ENCODE measurements at regions not wholly inside any gene's neighbourhood (a gene's known extent, or its start where the extent isn't known, plus 50 kb on each side); places are given as distances from the start of the nearest gene placed in this dataset.

DNA sequence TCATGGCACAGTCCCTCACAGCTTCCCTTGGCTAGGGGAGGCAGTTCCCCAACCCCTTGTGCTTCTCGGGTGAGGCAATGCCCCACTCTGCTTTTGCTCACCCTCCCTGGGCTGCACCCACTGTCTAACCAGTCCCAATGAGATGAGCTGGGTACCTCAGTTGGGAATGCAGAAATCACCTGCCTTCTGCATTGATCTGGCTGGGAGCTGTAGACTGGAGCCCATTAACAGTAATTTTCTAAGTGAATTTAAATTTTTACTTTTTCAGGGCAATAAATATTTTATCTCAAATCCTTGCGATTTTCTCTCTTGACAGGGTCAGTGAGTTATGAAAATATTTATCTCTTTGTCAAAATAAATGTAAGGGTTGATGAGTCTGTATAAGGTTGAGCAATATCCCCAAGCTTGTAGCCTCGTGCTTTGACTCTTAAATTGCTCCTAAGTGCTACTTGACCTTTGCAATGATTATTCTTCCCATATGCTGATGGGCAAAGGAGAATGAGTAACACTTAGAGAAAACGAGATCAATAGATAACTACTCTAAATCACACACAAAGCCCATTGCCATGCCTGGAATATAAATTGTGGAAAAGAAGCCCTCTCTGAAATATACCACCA lies 82.1 kb upstream of the MOCS2 start:
- Mint-ChIP-seq H3K9me3 (peaks cover 8% of the 10 kb centered on the region), H3K4me1 (no peaks in the 10 kb centered on the region), H3K27ac (no peak overlapping the region), H3K4me3 (no peak overlapping the region), H3K36me3 (no peaks in the 10 kb centered on the region)
- DNase-seq (ENCODE audit: low spot score in 2 of 2) (no peak), ATAC-seq (no peak)

DNA sequence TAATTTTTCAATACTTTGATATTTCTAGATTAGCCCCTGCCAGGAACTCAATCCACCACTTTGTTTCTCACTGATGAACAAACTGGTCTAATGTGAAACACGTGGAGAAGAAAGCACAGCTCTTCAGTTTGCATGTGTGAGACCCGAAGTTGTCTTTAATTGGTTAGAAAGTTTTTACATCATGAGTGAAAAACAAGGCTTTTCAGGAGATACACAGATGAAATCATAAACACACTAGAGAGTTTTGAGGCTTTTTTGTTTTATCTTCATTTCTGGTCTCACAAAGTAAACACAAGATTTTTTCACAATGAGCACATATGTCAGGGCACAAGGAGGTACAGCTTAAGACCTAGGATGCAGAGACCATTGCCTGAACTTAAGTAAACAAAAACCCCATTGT lies 84.5 kb upstream of the MOCS2 start:
- DNase-seq (ENCODE audit: low spot score in 2 of 2) (no peak), ATAC-seq (no peak)
- Mint-ChIP-seq H3K36me3 (no peaks in the 10 kb centered on the region), H3K4me1 (no peaks in the 10 kb centered on the region), H3K4me3 (no peak overlapping the region), H3K9me3 (peaks cover 4% of the 10 kb centered on the region), H3K27ac (no peak overlapping the region)

DNA sequence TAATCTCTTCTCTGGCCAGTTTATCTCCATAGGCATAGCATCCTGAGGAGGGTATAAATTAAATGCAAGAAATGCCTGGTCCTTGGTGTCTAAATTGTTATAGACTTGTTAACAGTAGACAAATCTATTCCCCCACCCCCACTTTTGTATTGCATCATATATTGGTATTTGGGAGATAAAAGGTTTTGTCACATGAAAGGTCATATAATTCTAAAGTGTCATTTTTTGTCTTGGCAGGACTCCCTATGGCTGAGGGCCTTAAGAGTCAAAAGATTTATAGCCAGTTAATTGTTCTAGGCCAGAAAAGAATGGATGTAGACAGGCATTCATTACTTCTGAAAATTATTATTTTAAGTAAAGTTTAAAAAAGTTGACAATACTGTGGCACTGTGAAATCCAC lies 90.3 kb upstream of the MOCS2 start:
- DNase-seq (ENCODE audit: low spot score in 2 of 2) = no peak
- Mint-ChIP-seq H3K9me3 (no peaks in the 10 kb centered on the region), H3K36me3 (no peaks in the 10 kb centered on the region), H3K4me3 (no peak overlapping the region), H3K4me1 (no peaks in the 10 kb centered on the region), H3K27ac (no peak overlapping the region)
- ATAC-seq = no peak

DNA sequence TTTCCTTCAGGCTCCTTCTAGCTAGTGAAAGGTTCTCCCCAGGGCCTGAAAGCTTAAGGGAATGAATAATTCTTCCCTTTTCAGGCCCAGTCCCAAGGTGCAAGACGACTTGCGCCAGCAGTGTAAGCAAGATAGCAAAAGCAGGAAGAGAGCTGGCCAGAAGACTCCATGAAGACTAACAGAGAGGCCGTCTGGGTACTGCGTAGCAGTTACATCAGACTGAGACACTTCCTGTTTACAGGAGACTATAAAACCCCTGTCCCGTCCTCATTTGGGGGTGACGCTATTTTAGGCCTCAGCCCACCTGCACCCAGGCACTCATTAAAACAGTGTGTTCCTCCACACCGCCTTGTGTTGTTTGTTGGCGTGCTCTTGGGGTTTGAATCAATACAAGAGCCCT lies 90.7 kb upstream of the MOCS2 start:
- Mint-ChIP-seq H3K36me3 (no peaks in the 10 kb centered on the region), H3K4me1 (no peaks in the 10 kb centered on the region), H3K4me3 (no peak overlapping the region), H3K27ac (no peak overlapping the region), H3K9me3 (no peaks in the 10 kb centered on the region)
- no peak for ATAC-seq
- DNase-seq (ENCODE audit: low spot score in 2 of 2) = no peak

DNA sequence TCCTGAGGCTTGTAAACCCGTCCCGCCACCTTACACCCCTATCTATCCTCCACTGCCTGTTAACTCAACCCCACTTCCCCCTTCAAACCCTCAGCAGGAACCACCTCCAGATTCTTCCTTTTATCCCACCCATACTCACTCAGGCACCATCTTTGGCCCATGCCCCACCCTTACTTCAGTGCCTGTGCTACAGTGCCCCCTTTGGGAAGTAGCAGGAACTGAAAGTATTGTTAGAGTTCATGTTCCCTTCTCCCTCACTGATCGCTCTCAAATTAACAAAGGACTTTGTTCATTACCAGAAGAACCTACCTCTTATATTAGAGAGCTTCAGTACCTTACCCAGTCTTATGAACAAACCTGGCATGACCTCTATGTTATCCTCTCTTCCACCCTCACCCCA lies 92.2 kb upstream of the MOCS2 start:
- Mint-ChIP-seq H3K27ac (no peak overlapping the region), H3K36me3 (no peaks in the 10 kb centered on the region)
- no peak for DNase-seq (ENCODE audit: low spot score in 2 of 2)

DNA sequence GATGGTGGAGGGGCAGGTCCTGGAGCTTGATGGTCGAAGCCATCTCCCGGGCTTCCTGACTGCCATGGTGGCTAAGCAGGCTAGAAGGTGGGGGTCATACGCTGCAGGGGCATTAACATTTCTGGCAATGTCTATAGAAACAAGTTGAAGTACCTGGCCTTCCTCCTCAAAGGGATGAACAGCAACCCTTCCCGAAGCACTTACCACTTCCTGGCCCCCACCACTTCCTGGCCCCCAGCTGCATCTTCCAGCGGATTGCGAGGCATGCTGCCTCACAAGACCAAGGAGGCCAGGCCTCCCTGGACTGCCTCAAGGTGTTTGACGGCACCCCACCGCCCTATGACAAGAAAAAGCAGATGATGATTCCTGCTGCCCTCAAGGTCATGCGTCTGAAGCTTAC lies 97.0 kb upstream of the MOCS2 start:
- H3K36me3 Mint-ChIP-seq = no peaks in the 10 kb centered on the region
- DNase-seq (ENCODE audit: low spot score in 2 of 2) = no peak
- ATAC-seq = peak; percentile 8
- H3K27ac Mint-ChIP-seq = no peak overlapping the region
- no peaks in the 10 kb centered on the region for H3K9me3 Mint-ChIP-seq
- no peak overlapping the region for H3K4me3 Mint-ChIP-seq
- H3K4me1 Mint-ChIP-seq = no peaks in the 10 kb centered on the region

More for the DNA sequence above, 92.2 kb upstream of the MOCS2 start:
- Mint-ChIP-seq H3K4me1 (no peaks in the 10 kb centered on the region), H3K9me3 (no peaks in the 10 kb centered on the region), H3K4me3 (no peak overlapping the region)
- no peak for ATAC-seq

DNA sequence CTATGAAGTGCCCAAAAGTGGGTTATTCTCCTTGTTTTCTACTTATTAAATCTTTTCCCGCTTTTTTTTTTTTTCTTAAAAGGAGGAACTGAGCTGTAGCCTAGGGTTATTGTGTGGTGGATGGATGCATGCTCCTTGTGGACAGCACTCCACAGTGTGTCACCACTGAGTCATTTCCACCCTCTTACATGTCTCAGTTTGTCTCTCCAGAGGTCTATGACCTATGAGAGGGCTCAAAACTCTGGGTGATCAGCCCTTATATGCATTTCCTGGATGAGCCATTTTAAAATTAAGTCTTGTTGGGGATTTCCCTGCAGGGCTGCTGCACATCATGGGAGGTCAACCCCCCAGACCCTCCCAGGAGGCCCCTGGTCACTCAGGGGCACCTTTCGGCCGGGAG lies 102.2 kb upstream of the MOCS2 start:
- H3K27ac Mint-ChIP-seq = no peak overlapping the region
- H3K36me3 Mint-ChIP-seq = no peaks in the 10 kb centered on the region
- DNase-seq (ENCODE audit: low spot score in 2 of 2) = no peak
- peaks cover 4% of the 10 kb centered on the region for H3K9me3 Mint-ChIP-seq
- ATAC-seq = peak; percentile 85
- no peaks in the 10 kb centered on the region for H3K4me1 Mint-ChIP-seq
- H3K4me3 Mint-ChIP-seq = no peak overlapping the region

DNA sequence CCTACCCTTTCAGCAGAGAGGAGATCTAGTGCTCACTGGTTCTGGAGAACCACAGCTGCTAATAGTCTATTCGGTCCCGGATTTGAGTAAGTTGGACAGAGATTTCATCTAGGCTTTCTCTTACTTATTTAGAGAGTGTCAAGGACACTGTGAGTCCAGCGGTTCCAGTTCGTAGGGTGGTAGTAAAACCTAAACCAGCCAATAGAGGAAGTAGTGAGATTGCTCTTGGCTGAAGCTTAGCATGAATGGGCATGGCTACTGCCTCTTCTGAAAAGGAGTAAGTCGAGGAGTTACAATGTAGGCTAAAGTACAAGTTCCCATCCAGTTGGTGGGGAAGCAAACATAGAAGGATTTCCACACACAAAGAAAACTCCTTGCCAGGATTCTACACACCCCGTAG lies 109.6 kb upstream of the MOCS2 start:
- Mint-ChIP-seq H3K27ac (no peak overlapping the region), H3K36me3 (no peaks in the 10 kb centered on the region), H3K4me1 (no peaks in the 10 kb centered on the region), H3K9me3 (peaks cover 3% of the 10 kb centered on the region), H3K4me3 (no peak overlapping the region)
- DNase-seq (ENCODE audit: low spot score in 2 of 2) (no peak), ATAC-seq (no peak)

DNA sequence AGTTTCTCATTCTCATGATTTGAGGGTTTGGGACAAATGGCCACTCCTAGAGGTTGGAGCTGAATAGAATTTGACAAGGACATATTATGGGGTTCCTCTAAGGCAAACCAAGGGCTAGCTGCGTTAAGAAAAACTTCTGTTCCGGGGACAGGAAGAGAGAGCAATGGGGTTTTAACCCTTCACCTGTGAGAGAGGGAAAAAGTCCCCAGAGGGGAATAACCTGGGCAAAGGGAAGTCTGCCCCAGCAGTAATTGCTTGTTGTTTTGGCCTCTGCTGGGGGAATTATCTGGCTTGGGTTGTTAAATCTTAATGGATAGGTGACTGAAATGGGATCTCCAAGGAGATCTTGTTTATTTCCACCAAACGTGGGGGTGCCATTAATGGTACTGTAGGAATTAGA lies 110.1 kb upstream of the MOCS2 start:
- ATAC-seq (no peak), DNase-seq (ENCODE audit: low spot score in 2 of 2) (no peak)
- H3K36me3 Mint-ChIP-seq = no peaks in the 10 kb centered on the region
- H3K27ac Mint-ChIP-seq = no peak overlapping the region
- H3K9me3 Mint-ChIP-seq = peaks cover 3% of the 10 kb centered on the region
- no peaks in the 10 kb centered on the region for H3K4me1 Mint-ChIP-seq
- H3K4me3 Mint-ChIP-seq = no peak overlapping the region

DNA sequence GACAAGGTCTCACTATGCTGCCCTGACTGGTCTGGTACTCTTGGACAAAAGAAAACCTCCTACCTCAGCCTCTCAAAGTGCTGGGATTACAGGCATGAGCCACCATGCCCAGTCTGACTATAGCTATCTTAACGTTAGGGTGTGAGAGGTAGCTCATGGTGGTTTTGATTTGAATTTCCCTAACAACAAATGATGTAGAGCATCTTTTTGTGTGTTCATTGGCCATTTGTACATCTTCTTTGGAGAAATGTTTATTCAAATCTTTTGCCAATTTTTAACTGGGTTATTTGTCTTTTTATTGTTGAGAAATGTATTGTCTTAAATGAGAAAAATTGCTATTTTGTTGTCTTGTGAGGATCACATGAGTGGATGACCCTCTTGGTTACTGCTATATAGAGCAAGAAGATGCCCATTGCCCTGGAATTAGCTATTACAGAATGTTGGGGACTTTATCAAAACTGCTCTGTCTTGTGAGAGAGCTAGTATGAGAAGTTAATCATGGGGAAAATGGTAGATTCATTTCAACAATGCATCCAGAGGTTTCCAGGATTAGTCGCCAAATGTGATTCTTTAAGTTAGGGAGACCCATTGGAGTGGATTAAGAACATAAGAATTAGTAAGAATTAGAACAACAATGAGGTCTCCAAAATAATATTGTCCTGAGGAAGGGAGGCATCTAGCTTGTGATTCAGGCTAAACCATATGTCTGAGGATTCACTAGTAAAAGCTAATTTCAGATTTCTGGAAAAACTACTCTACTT lies 124.3 kb upstream of the MOCS2 start:
- no peak overlapping the region for H3K4me3 Mint-ChIP-seq
- ATAC-seq (no peak), DNase-seq (ENCODE audit: low spot score in 2 of 2) (no peak)
- H3K27ac Mint-ChIP-seq = no peak overlapping the region
- no peaks in the 10 kb centered on the region for H3K36me3 Mint-ChIP-seq
- no peaks in the 10 kb centered on the region for H3K9me3 Mint-ChIP-seq
- H3K4me1 Mint-ChIP-seq = no peaks in the 10 kb centered on the region

DNA sequence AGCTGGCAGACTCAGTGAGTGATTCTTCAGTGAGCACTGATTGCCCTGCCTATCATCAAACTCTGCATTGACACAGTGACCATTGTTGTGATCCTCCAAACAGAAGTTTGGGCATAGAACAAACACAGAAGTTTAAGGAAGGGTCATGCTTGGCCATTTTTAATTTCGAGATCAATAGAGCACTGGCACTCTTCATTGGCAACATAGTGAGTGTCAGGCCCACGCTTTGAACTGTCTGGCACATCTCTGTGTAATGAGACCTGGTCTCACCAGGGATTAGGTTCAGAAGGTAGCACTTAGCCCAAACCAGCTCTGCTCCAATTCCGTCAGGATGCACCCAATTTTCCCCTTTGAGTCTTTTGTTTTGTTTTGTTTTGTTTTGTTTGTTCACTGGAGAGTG lies 127.1 kb upstream of the MOCS2 start:
- Mint-ChIP-seq H3K9me3 (no peaks in the 10 kb centered on the region), H3K4me3 (no peak overlapping the region), H3K36me3 (no peaks in the 10 kb centered on the region), H3K4me1 (no peaks in the 10 kb centered on the region), H3K27ac (no peak overlapping the region)
- ATAC-seq = no peak
- DNase-seq (ENCODE audit: low spot score in 2 of 2) = no peak

DNA sequence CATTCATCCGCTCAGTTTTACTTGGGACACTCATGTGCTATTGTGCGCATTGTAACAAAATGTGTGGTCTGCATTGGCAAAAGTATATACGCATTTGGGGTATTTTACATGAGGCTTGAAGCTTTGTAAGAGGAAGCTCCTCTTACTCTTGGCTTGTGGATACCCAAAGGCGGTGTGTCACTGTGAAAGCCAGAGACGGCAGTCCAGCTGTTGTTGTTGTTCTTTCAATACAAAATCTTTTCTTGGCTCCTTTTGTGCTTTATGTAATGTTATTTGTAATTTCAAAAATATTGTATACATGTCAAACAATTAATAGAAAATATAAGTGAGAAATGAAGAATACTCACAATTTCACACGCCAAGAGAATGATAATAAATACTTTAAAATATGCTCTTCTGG lies 128.3 kb upstream of the MOCS2 start:
- H3K9me3 Mint-ChIP-seq = no peaks in the 10 kb centered on the region
- H3K36me3 Mint-ChIP-seq = no peaks in the 10 kb centered on the region
- no peak overlapping the region for H3K27ac Mint-ChIP-seq
- ATAC-seq = no peak
- no peaks in the 10 kb centered on the region for H3K4me1 Mint-ChIP-seq
- H3K4me3 Mint-ChIP-seq = no peak overlapping the region
- DNase-seq (ENCODE audit: low spot score in 2 of 2) = no peak

DNA sequence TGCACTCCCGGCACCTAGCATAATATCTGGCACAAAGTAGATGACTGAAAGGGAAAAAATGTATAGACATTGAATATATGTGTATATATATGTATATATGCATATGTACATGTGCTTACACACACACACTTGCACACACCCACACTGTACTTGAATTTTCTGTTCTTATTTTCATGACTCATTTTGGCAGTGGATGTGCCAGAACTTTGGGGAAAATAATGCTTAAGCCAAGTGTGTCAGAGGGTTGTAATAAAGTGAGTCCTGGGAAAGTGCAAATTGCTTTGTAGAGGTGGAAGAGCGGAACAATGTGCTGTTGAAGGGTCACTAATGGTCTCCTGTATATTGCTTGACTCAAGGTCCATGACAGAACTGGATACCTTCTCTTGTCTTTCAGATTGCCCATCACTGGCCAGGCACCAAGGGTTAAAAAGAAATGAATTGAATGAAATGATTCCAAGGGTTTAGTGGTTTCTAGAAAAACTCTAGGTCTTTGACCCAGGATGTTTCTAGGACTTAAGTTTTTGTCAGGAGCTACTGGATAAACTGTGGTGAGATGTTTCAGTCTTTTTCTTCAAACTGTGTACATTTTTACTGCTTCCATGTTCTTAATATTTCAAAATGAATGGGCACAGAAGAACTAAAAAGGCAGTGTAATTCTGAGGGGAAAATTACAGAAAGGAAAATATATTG lies 129.9 kb upstream of the MOCS2 start:
- ATAC-seq (no peak), DNase-seq (ENCODE audit: low spot score in 2 of 2) (no peak)
- no peaks in the 10 kb centered on the region for H3K36me3 Mint-ChIP-seq
- H3K4me1 Mint-ChIP-seq = no peaks in the 10 kb centered on the region
- no peak overlapping the region for H3K27ac Mint-ChIP-seq
- H3K9me3 Mint-ChIP-seq = no peaks in the 10 kb centered on the region
- H3K4me3 Mint-ChIP-seq = no peak overlapping the region

DNA sequence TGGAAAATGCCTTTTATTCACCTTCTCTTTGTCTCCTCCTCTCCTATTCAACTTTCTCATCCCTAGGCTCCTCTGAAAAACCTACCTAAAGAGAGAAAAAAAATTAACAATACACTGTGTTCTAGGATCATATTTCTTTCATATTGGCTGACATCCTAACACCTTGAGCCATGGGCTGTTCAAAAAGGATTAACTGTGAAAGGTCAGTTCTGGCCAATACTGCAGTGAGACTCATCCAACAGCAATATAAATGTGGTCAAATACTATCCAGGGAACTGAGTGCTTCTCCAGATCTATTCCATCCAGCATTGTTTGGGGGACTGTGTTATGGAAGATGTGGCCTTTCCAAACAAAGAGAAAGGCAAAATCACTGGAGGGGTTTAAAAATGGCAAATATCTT lies 131.1 kb upstream of the MOCS2 start:
- no peaks in the 10 kb centered on the region for H3K4me1 Mint-ChIP-seq
- no peak overlapping the region for H3K4me3 Mint-ChIP-seq
- H3K27ac Mint-ChIP-seq = no peak overlapping the region
- no peaks in the 10 kb centered on the region for H3K36me3 Mint-ChIP-seq
- H3K9me3 Mint-ChIP-seq = no peaks in the 10 kb centered on the region
- DNase-seq (ENCODE audit: low spot score in 2 of 2) (no peak), ATAC-seq (no peak)

DNA sequence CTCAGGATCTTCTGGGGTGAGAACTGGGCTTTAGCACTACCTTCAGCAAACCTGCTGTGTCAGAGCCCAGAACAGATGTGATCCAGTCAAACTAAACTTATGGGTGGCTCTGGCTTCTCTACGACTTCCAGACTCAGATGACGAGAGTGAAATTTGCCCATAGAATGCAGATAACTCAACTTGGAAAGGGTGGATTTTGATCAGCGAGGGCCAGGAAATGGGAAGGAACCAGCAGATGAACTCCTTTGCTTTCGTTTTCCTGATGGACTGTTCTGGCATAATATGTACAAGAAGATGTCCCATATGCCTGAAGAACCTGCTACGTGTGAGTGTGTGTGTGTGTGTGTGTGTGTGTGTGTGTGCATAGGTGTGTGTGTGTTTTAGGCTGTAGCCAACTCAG lies 132.0 kb upstream of the MOCS2 start:
- Mint-ChIP-seq H3K9me3 (no peaks in the 10 kb centered on the region), H3K4me1 (no peaks in the 10 kb centered on the region), H3K27ac (no peak overlapping the region), H3K36me3 (no peaks in the 10 kb centered on the region), H3K4me3 (no peak overlapping the region)
- ATAC-seq (no peak), DNase-seq (ENCODE audit: low spot score in 2 of 2) (no peak)

DNA sequence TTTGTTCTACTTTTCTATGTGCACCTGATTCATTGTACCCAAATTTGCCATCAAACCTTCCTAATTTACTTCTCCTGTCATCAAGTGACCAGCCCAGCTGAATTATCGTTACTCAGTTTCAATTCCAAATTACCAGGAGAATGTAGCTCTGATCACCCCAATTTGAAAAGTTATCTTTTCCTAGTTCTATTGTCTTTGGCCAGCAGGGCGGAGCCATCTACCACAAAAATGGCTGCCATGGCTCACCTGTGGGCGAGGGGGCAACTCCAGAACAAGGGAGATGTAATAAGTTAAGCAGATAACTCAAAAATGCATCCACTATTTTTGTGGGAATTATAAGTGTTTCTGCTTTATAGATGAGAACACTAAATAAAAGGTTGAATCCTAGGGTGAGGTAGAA lies 133.8 kb upstream of the MOCS2 start:
- Mint-ChIP-seq H3K4me3 (no peak overlapping the region), H3K36me3 (no peaks in the 10 kb centered on the region), H3K9me3 (no peaks in the 10 kb centered on the region), H3K27ac (no peak overlapping the region), H3K4me1 (no peaks in the 10 kb centered on the region)
- ATAC-seq (no peak), DNase-seq (ENCODE audit: low spot score in 2 of 2) (no peak)

Measured in stimulated activated effector memory CD8-positive, alpha-beta T cell treated with anti-CD3 and anti-CD28 coated beads, Interleukin-12 subunit alpha, Interleukin-12 subunit beta, amount 100 ng/mL, for 72 hours (primary cell).